ENCODE measurements at regions not wholly inside any gene's neighbourhood (a gene's known extent, or its start where the extent isn't known, plus 50 kb on each side); places are given as distances from the start of the nearest gene placed in this dataset.
"Not testable (repeated sequence)": the region's sequence is repeated elsewhere in the genome, so short reads cannot be mapped to it uniquely, and the experiment has no call there.

DNA sequence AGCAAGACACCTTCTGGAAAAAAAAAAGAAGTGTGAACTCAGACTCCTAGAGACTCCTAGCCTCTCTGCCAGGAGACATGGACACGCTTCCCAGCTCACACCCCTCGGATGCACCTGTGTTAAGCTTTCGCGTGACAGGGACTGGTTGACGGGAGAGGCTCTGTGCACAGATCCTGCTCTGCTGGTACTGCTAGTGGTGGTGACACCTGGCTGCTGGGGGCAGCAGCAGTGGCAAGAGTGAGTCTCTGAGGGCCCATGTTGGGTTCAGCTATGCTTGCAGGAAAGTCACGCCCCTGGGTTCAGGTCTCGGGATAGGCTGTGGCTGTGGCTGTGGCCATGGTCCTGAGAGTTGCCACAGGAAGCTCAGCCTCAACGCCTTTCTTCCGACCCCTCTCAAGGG, 81.1 kb downstream of the XRCC2 start:
- DNase-seq, result no peak

GRCh38 chr7:152591976-152592375, 84.0 kb downstream of the XRCC2 start:
- no peak for DNase-seq

GRCh38 chr7:152590481-152590880, 85.5 kb downstream of the XRCC2 start:
- DNase-seq, result no peak

DNA sequence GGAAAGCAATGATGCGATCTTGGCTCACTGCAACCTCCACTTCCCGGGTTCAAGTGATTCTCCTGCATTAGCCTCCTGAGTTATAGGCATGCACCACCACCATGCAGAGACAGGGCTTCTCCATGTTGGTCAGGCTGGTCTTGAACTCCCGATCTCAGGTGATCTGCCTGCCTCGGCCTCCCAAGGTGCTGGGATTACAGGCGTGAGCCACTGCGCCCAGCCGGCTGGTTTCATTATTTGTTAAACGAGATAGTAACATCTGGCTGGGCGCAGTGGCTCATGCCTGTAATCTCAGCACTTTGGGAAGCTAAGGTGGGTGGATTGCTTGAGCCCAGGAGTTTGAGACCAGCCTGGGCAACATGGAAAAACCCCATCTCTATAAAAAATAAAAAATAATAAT, 86.1 kb downstream of the XRCC2 start:
- not testable (repeated sequence) for DNase-seq

DNA sequence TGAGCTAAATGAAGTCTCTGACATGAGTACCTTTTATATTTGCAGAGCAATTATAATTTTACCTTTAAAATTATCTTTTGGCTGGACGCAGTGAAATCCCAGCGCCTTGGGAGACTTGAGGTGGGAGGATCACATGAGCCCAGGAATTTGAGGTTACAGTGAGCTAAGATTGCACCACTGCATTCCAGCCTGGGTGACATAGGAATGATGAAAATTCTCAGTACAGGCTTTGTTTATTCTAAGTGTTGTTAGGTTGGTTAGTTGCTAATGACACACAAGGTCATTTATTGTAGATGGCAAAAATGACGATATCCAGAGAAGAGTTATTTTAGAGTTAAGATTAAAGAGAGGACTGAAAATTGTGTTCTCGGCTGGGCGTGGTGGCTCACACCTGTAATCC, 87.6 kb downstream of the XRCC2 start:
- DNase-seq, result no peak

- no peak for DNase-seq
These were observed 88.6 kb downstream of the XRCC2 start for GRCh38 chr7:152587366-152587765.

DNA sequence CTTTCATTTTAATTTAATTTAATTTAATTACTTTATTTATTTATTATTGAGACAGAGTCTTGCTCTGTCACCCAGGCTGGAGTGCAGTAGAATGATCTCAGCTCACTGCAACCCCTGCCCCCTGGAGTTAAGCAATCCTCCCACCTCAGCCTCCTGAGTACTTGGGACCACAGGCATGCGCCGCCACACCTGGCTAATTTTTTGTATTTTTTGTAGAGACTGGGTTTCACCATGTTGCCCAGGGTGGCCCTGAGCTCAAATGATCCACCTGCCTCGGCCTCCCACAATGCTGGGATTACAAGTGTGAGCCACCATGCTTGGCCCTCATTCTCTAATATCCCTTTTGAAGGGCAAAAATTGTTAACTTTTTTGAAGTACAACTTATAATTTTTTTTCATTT, 92.9 kb downstream of the XRCC2 start:
- DNase-seq, result no peak

GRCh38 chr7:152579070-152579469, 96.9 kb downstream of the XRCC2 start:
- no peak for DNase-seq

- no peak for DNase-seq
These were observed 98.6 kb downstream of the XRCC2 start for GRCh38 chr7:152577339-152577738.

DNA sequence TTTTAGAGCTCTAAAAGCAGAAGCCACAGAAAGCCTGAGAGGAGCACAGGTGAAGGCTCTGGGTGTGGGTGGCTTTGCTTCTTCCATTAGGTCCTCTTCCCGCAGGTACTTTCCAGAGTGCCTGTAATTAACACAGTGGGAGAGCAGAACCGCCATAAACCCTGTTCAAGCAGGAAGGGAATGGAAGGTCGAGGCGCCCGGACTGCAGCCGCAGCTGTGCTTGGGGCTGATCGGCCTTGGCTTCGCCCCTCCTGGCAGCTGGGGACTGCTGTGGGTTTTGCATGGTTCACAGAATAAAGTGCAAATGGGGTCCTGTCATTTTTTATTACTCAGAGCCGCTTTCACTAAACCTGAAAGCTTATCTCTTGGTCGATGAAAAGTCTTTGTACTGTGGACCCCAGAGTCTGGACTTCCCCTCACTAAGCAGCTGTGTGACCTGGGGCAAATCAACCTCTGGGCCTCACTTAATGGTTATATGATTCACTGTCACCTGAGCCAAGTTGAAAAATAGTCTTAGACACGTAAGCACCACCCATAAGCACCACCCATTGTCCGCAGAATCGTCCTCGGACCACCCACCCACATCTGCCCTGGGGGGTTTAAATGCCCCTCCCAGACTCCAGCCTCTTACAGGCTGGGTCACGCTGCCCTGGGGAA, 100.9 kb downstream of the XRCC2 start:
- DNase-seq, result no peak

GRCh38 chr7:152573186-152573585, 102.8 kb downstream of the XRCC2 start:
- not testable (repeated sequence) for DNase-seq

GRCh38 chr7:152572101-152572500, 103.8 kb downstream of the XRCC2 start:
- no peak for DNase-seq

GRCh38 chr7:152571068-152571467, 104.9 kb downstream of the XRCC2 start:
- DNase-seq, result no peak

GRCh38 chr7:152568972-152569371, 107.0 kb downstream of the XRCC2 start:
- no peak for DNase-seq

DNA sequence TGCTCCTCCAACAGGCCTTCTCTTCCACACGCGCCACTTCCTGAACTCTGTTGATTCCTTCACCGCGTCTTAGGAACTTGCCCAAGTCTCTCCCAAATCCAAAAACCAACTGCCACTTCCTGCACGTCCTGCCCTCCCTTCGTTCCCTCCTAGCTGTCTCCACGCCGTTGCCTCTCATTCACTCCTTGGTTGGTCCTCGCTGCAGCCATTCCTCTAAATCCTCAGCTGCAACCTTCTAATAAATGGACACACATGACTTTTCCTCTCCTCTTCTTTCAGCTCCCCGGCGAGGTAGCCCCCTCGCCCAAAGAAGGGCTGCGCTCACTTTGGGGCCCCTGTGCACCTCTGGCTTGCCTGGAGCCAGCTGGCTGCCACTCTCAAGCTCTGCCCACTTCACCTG, 110.2 kb downstream of the XRCC2 start:
- DNase-seq, result no peak

DNA sequence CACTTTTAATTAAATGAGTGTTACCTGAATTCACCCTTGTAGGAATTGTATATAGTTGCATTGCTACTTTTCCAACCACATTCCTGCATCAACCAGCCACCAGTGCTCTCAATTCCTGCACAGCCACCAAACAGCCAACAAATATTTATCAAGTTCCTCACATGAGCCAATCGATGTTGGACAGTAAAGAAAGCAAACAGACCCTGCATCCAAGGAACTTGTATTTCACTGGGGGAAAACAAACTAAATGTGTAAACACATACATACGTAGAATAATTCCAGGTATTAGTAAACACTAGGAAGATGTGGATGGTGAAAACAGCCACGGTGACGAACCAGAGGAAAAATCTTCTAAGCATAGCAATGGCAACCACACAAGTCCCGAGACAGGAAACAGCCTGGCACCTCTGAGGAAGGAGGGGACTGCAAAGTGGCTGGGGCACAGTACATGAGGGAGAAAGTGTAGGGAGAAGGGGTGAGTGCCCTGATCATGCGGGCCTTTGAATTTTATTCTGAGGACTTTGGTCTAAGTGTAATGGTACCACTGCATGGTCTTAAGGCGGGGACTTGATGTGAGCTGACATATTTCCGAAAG, 111.2 kb downstream of the XRCC2 start:
- DNase-seq, result no peak

DNA sequence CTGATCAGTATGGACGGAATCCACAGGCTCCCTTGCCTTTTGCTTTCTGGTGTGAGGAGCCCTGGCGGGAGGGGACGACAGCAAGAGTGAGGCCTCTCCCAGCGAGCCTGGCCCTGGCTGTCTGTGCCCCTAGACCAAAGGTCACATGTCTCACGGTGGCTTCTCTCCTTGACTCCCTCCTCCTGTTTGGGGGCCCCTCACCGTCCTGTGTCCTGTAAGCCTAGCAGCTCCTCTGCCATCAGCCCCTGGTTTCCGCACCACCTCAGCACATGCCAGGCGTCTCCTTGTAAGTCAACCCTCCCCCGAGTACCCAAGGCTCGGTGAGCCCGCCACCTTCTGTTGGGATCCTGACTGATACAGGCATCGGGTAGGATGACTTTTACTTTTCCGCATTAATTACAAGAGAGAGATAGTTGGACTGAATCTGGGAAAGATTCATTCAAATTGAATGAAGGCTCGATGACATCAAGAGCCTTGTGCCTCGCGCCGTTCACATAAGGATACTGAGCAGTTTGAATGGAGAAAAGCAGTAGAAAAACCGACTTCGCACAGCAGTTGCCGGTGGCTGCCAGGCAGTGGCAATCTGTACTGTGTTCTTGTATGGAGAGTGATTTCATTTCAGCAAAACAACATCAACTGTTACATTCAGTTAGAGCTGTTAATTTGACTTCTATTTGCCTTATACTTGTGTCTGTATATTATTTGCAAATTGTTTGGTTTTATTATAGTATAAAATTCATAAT, 119.8 kb downstream of the XRCC2 start:
- DNase-seq, result no peak

- no peak for DNase-seq
These were observed 118.0 kb upstream of the KMT2C start for GRCh38 chr7:152553671-152554317.

DNA sequence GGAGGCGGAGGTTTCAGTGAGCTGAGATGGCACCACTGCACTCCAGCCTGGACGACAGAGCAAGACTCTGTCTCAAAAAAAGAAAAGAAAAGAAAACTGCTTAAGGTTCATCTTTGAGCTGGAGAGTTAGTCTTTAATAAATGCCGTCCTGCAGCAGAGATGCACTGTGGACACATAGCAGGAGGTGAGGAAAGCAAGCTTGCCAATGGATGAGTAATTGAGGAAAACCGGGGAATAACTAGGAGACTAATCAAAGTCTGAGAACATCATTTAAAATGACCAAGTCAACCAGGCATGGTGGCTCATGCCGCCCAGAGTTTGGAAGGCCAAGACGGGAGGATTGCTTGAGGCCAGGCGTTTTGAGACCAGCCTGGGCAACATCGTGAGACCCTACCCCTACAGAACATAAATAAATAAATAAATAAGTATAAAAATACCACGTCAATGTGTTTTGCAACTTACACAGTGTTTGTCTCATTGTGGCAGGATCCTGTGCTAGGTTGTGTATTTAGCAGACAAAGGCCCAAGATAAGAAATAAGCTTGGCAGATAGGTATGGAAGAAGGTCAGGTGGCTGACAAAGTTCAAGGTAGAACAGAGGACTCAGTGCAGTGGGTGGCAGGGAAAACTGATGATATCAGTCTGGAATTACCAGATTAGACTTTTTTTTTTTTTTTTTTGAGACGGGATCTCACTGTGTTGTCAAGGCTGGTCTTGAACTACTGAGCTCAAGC, 115.7 kb upstream of the KMT2C start:
- DNase-seq, result no peak

- DNase-seq, result no peak
These were observed 109.3 kb upstream of the KMT2C start for GRCh38 chr7:152544971-152545619.

GRCh38 chr7:152544481-152544927, 108.7 kb upstream of the KMT2C start:
- DNase-seq, result no peak

DNA sequence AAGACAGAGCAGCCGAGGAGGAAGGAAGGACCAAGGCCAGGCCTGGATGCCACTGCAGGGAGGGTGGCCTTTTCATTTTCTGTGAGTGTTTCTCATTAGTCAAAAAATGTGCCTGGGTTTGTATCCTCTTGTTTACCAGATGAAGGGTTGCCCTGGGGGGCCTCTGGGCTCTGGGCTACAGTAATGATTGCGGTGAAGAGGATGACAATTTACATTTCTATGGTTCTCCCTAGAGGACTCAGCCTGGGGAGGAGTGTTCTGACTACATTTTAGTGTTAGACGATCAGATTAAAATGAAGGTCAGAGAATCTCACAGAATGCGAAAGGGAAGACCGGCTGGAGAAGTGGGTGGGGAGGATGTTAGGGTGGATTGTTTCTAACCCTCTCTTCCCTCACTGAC, 108.0 kb upstream of the KMT2C start:
- no peak for DNase-seq

DNA sequence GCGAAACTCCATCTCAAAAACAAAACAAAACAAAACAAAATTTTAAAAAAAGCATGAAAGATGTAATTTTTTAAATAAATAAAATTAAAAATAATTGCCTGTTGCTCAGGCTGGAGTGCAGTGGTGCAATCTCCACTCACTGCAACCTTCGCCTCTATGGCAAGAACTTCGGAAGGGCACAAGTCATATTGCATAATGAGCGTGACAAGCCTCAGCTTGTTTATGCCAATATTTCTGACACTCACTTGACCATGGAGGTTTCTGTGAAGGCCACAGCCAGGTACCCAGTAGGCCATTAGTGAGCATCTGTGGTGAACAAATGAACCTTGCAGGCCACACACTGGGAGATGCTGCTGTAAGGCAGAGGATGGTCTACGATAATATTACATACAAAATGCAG, 106.1 kb upstream of the KMT2C start:
- no peak for DNase-seq
